ENCODE measurements at regions not wholly inside any gene's neighbourhood (a gene's known extent, or its start where the extent isn't known, plus 50 kb on each side); places are given as distances from the start of the nearest gene placed in this dataset.

DNA sequence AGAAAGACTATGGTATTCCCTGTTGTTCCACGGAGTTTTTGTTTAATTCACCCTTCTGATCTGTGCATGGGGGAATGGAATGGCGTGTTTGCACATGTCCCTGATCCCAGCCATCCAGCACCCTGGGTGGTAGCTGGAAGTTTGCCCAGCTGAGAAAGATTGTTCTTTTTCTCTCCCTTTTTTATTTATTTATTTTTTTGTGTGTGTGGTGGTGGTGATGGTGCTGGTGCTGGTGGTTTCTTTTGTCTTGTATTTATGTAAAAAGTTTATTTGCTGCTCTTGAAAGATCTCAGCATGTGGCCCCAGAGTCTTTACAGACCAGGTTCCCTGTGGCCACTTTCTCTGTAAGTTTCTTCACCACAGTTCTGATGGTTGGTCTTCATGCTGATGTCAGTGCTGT, 372.6 kb downstream of the UTRN start:
- no peak for TF ChIP-seq CTCF (IDR thresholded peaks at IDR 0.05)
- no peak for TF ChIP-seq ZFX (IDR thresholded peaks at IDR 0.05; ENCODE audit: borderline replicate concordance)

Measured in 22Rv1 (cell line).